Activated CD4-positive, alpha-beta T cell treated with anti-CD3 and anti-CD28 coated beads, Interleukin-2, amount 10 ng/mL, durations not matched to agents 24 days and 14 days (primary cell): ENCODE measurements at regions not wholly inside any gene's neighbourhood (a gene's known extent, or its start where the extent isn't known, plus 50 kb on each side); places are given as distances from the start of the nearest gene placed in this dataset.
"Not testable (repeated sequence)": the region's sequence is repeated elsewhere in the genome, so short reads cannot be mapped to it uniquely, and the experiment has no call there.

Source experiments
- DNase-seq: peaks from one replicate; pipeline ENCODE4 v3.0.0; 2022
- H3K27ac Mint-ChIP-seq: one replicate; pipeline ENCODE4 v1.8.0; 2022; ENCODE audit warnings: mild to moderate bottlenecking, mixed read lengths
- H3K27me3 Mint-ChIP-seq: one replicate; pipeline ENCODE4 v1.8.0; 2022; ENCODE audit warnings: mixed read lengths
- H3K36me3 Mint-ChIP-seq: one replicate; pipeline ENCODE4 v1.8.0; 2022; ENCODE audit warnings: low read depth, mild to moderate bottlenecking, mixed read lengths
- H3K4me1 Mint-ChIP-seq: one replicate; pipeline ENCODE4 v1.8.0; 2021; ENCODE audit warnings: mixed read lengths
- H3K4me3 Mint-ChIP-seq: one replicate; pipeline ENCODE4 v1.8.0; 2022; ENCODE audit warnings: mild to moderate bottlenecking, moderate library complexity, mixed read lengths
- H3K9me3 Mint-ChIP-seq: one replicate; pipeline ENCODE4 v1.8.0; 2021; ENCODE audit warnings: mixed read lengths
- intact Hi-C: fragments of 100-400 bp; cut with micrococcal nuclease; formaldehyde crosslinking; loops from one replicate; pipeline ENCODE4 v1.15.1; 2023

GRCh38 chr6:73929405-73929804, 233.4 kb downstream of the CD109 start:
- Mint-ChIP-seq H3K9me3 (peaks cover 4% of the 10 kb centered on the region), H3K4me1 (no peaks in the 10 kb centered on the region), H3K27me3 (no peaks in the 10 kb centered on the region), H3K27ac (no peak overlapping the region), H3K4me3 (no peak overlapping the region), H3K36me3 (no peaks in the 10 kb centered on the region)
- intact Hi-C loops = no loop called here
- no peak for DNase-seq

GRCh38 chr6:73927421-73927820, 231.4 kb downstream of the CD109 start:
- intact Hi-C loops = no loop called here
- no peaks in the 10 kb centered on the region for H3K4me1 Mint-ChIP-seq
- no peaks in the 10 kb centered on the region for H3K27me3 Mint-ChIP-seq
- no peak overlapping the region for H3K4me3 Mint-ChIP-seq
- H3K27ac Mint-ChIP-seq = no peak overlapping the region
- H3K36me3 Mint-ChIP-seq = no peaks in the 10 kb centered on the region
- peaks cover 4% of the 10 kb centered on the region for H3K9me3 Mint-ChIP-seq
- no peak for DNase-seq

- H3K9me3 Mint-ChIP-seq, H3K4me1 Mint-ChIP-seq, H3K27ac Mint-ChIP-seq, H3K4me3 Mint-ChIP-seq, DNase-seq, H3K27me3 Mint-ChIP-seq, intact Hi-C loops, H3K36me3 Mint-ChIP-seq: not testable (repeated sequence)
These were observed 229.7 kb downstream of the CD109 start for GRCh38 chr6:73925703-73926102.

GRCh38 chr6:73923905-73924485, 228.0 kb downstream of the CD109 start:
- Mint-ChIP-seq H3K36me3 (no peaks in the 10 kb centered on the region), H3K27me3 (no peaks in the 10 kb centered on the region), H3K27ac (no peak overlapping the region), H3K4me1 (no peaks in the 10 kb centered on the region), H3K9me3 (peaks cover 4% of the 10 kb centered on the region), H3K4me3 (no peak overlapping the region)
- intact Hi-C loops = no loop called here
- no peak for DNase-seq

- intact Hi-C loops = no loop called here
- no peak overlapping the region for H3K4me3 Mint-ChIP-seq
- H3K27ac Mint-ChIP-seq = no peak overlapping the region
- no peaks in the 10 kb centered on the region for H3K36me3 Mint-ChIP-seq
- H3K27me3 Mint-ChIP-seq = no peaks in the 10 kb centered on the region
- no peak for DNase-seq
- no peaks in the 10 kb centered on the region for H3K4me1 Mint-ChIP-seq
- H3K9me3 Mint-ChIP-seq = peaks cover 10% of the 10 kb centered on the region
These were observed 207.2 kb downstream of the CD109 start for GRCh38 chr6:73903155-73903554.

- Mint-ChIP-seq H3K36me3 (no peaks in the 10 kb centered on the region), H3K9me3 (peaks cover 10% of the 10 kb centered on the region), H3K27me3 (no peaks in the 10 kb centered on the region), H3K4me1 (no peaks in the 10 kb centered on the region), H3K4me3 (no peak overlapping the region), H3K27ac (no peak overlapping the region)
- intact Hi-C loops = no loop called here
- DNase-seq = no peak
These were observed 206.0 kb downstream of the CD109 start for GRCh38 chr6:73901986-73902385.

- no peak overlapping the region for H3K27ac Mint-ChIP-seq
- H3K9me3 Mint-ChIP-seq = peaks cover 10% of the 10 kb centered on the region
- no peaks in the 10 kb centered on the region for H3K27me3 Mint-ChIP-seq
- no peak overlapping the region for H3K4me3 Mint-ChIP-seq
- no peaks in the 10 kb centered on the region for H3K36me3 Mint-ChIP-seq
- intact Hi-C loops = no loop called here
- no peaks in the 10 kb centered on the region for H3K4me1 Mint-ChIP-seq
- DNase-seq = no peak
These were observed 205.3 kb downstream of the CD109 start for GRCh38 chr6:73901311-73901710.

- no peaks in the 10 kb centered on the region for H3K4me1 Mint-ChIP-seq
- intact Hi-C loops = no loop called here
- DNase-seq = no peak
- no peak overlapping the region for H3K4me3 Mint-ChIP-seq
- no peak overlapping the region for H3K27ac Mint-ChIP-seq
- no peaks in the 10 kb centered on the region for H3K27me3 Mint-ChIP-seq
- H3K9me3 Mint-ChIP-seq = peaks cover 8% of the 10 kb centered on the region
- no peaks in the 10 kb centered on the region for H3K36me3 Mint-ChIP-seq
These were observed 202.6 kb downstream of the CD109 start for GRCh38 chr6:73898599-73898998.

GRCh38 chr6:73893696-73894095, 197.7 kb downstream of the CD109 start:
- intact Hi-C loops = loop anchor here (1.0 kb wide), 1 partner anchor 12 kb away; no protein-coding TSS in a partner anchor
- DNase-seq = no peak
- H3K9me3 Mint-ChIP-seq = peaks cover 4% of the 10 kb centered on the region
- no peak overlapping the region for H3K4me3 Mint-ChIP-seq
- no peak overlapping the region for H3K27ac Mint-ChIP-seq
- H3K4me1 Mint-ChIP-seq = no peaks in the 10 kb centered on the region
- H3K36me3 Mint-ChIP-seq = no peaks in the 10 kb centered on the region
- H3K27me3 Mint-ChIP-seq = no peaks in the 10 kb centered on the region

- Mint-ChIP-seq H3K27ac (no peak overlapping the region), H3K9me3 (peaks cover 4% of the 10 kb centered on the region), H3K36me3 (no peaks in the 10 kb centered on the region), H3K4me1 (peaks cover 7% of the 10 kb centered on the region), H3K27me3 (no peaks in the 10 kb centered on the region), H3K4me3 (no peak overlapping the region)
- intact Hi-C loops = no loop called here
- no peak for DNase-seq
These were observed 192.0 kb downstream of the CD109 start for GRCh38 chr6:73888050-73888449.

GRCh38 chr6:73885393-73885792, 189.4 kb downstream of the CD109 start:
- Mint-ChIP-seq H3K4me3 (no peak overlapping the region), H3K4me1 (peaks cover 7% of the 10 kb centered on the region), H3K27me3 (peaks cover 4% of the 10 kb centered on the region), H3K27ac (no peak overlapping the region), H3K36me3 (no peaks in the 10 kb centered on the region), H3K9me3 (no peaks in the 10 kb centered on the region)
- intact Hi-C loops = no loop called here
- no peak for DNase-seq

- Mint-ChIP-seq H3K27ac (no peak overlapping the region), H3K27me3 (peaks cover 5% of the 10 kb centered on the region), H3K36me3 (no peaks in the 10 kb centered on the region), H3K9me3 (no peaks in the 10 kb centered on the region), H3K4me3 (no peak overlapping the region), H3K4me1 (peaks cover 7% of the 10 kb centered on the region)
- intact Hi-C loops = no loop called here
- no peak for DNase-seq
These were observed 188.5 kb downstream of the CD109 start for GRCh38 chr6:73884540-73884939.

- DNase-seq = no peak
- Mint-ChIP-seq H3K36me3 (no peaks in the 10 kb centered on the region), H3K27ac (no peak overlapping the region), H3K4me3 (no peak overlapping the region), H3K27me3 (peaks cover 6% of the 10 kb centered on the region), H3K4me1 (no peaks in the 10 kb centered on the region), H3K9me3 (peaks cover under 1% of the 10 kb centered on the region)
- intact Hi-C loops = no loop called here
These were observed 183.7 kb downstream of the CD109 start for GRCh38 chr6:73879501-73880293.

- H3K36me3 Mint-ChIP-seq = no peaks in the 10 kb centered on the region
- H3K4me1 Mint-ChIP-seq = peaks cover 3% of the 10 kb centered on the region
- H3K27me3 Mint-ChIP-seq = peaks cover 8% of the 10 kb centered on the region
- DNase-seq = no peak
- no peak overlapping the region for H3K4me3 Mint-ChIP-seq
- intact Hi-C loops = no loop called here
- H3K27ac Mint-ChIP-seq = no peak overlapping the region
- H3K9me3 Mint-ChIP-seq = peaks cover 3% of the 10 kb centered on the region
These were observed 182.4 kb downstream of the CD109 start for GRCh38 chr6:73878403-73878802.
